H9 (cell line): ENCODE measurements at regions not wholly inside any gene's neighbourhood (a gene's known extent, or its start where the extent isn't known, plus 50 kb on each side); places are given as distances from the start of the nearest gene placed in this dataset.

Experiments
- DNase-seq: peaks from one replicate; pipeline ENCODE4 v3.0.0-alpha.2; 2017
- H2AFZ ChIP-seq: one replicate; pipeline ENCODE4 v1.6.1; 2013; ENCODE audit warnings: mild to moderate bottlenecking, low read length, control low read depth, moderate library complexity
- H2AK5ac ChIP-seq: 2 replicates; pipeline ENCODE4 v1.6.1; 2013; ENCODE audit warnings: low read length, control low read depth, mixed read lengths; ENCODE audit not compliant: insufficient read length
- H2BK120ac ChIP-seq: one replicate; pipeline ENCODE4 v1.6.1; 2013; ENCODE audit warnings: low read depth, mild to moderate bottlenecking, low read length, control low read depth, inconsistent platforms; ENCODE audit not compliant: poor library complexity, severe bottlenecking
- H2BK12ac ChIP-seq: 2 replicates; pipeline ENCODE4 v1.6.1; 2013; ENCODE audit warnings: low read length, control low read depth, mixed read lengths, low read depth; ENCODE audit not compliant: insufficient read length
- H2BK15ac ChIP-seq: 2 replicates; pipeline ENCODE4 v1.6.1; 2013; ENCODE audit warnings: low read depth, low read length, control low read depth
- H2BK20ac ChIP-seq: one replicate; pipeline ENCODE4 v1.6.1; 2013; ENCODE audit warnings: low read depth, mild to moderate bottlenecking, low read length, control low read depth, inconsistent platforms; ENCODE audit not compliant: poor library complexity, severe bottlenecking
- H2BK5ac ChIP-seq: 2 replicates; pipeline ENCODE4 v1.6.1; 2013; ENCODE audit warnings: low read length, control low read depth, mixed read lengths; ENCODE audit not compliant: insufficient read length
- H3K14ac ChIP-seq: 2 replicates; pipeline ENCODE4 v1.6.1; 2013; ENCODE audit warnings: low read length, control low read depth; ENCODE audit not compliant: insufficient read depth
- H3K18ac ChIP-seq: 2 replicates; pipeline ENCODE4 v1.6.1; 2013; ENCODE audit warnings: low read depth, mild to moderate bottlenecking, mixed read lengths, low read length, control low read depth; ENCODE audit not compliant: insufficient read length
- H3K23ac ChIP-seq: 2 replicates; pipeline ENCODE4 v1.6.1; 2013; ENCODE audit warnings: low read length, control low read depth, mixed read lengths, low read depth; ENCODE audit not compliant: insufficient read length
- H3K23me2 ChIP-seq: 2 replicates; pipeline ENCODE4 v1.6.1; 2013; ENCODE audit warnings: low read depth, mild to moderate bottlenecking, mixed read lengths, low read length, control low read depth; ENCODE audit not compliant: insufficient read length, poor library complexity, severe bottlenecking
- H3K27ac ChIP-seq: 2 replicates; pipeline ENCODE4 v1.5.1; 2013; ENCODE audit warnings: low read length, control low read depth, mixed read lengths, low read depth; ENCODE audit not compliant: insufficient read length
- H3K27me3 ChIP-seq: 2 replicates; pipeline ENCODE4 v1.6.1; 2013; ENCODE audit warnings: low read length, control low read depth, inconsistent platforms; ENCODE audit not compliant: insufficient read depth
- H3K4ac ChIP-seq: 2 replicates; pipeline ENCODE4 v1.6.1; 2013; ENCODE audit warnings: low read depth, mild to moderate bottlenecking, control low read depth, inconsistent platforms, low read length, moderate library complexity
- H3K4me1 ChIP-seq: 2 replicates; pipeline ENCODE4 v1.6.1; 2013; ENCODE audit warnings: low read length, control low read depth, inconsistent platforms; ENCODE audit not compliant: insufficient read depth
- H3K4me2 ChIP-seq: 2 replicates; pipeline ENCODE4 v1.6.1; 2013; ENCODE audit warnings: low read length, control low read depth, mixed read lengths; ENCODE audit not compliant: insufficient read length, insufficient read depth
- H3K56ac ChIP-seq: 2 replicates; pipeline ENCODE4 v1.6.1; 2013; ENCODE audit warnings: low read depth, mild to moderate bottlenecking, mixed read lengths, low read length, control low read depth; ENCODE audit not compliant: insufficient read length
- H3K79me1 ChIP-seq: 2 replicates; pipeline ENCODE4 v1.6.1; 2013; ENCODE audit warnings: low read depth, mild to moderate bottlenecking, moderate library complexity, low read length, control low read depth, inconsistent platforms; ENCODE audit not compliant: insufficient read depth, poor library complexity, severe bottlenecking
- H3K79me2 ChIP-seq: 2 replicates; pipeline ENCODE4 v1.6.1; 2013; ENCODE audit warnings: low read length, control low read depth, inconsistent platforms; ENCODE audit not compliant: insufficient read depth
- H3K9ac ChIP-seq: 2 replicates; pipeline ENCODE4 v1.6.1; 2013; ENCODE audit warnings: low read length, control low read depth, mixed read lengths; ENCODE audit not compliant: insufficient read length; ENCODE audit errors: extremely low read depth
- H3K9me3 ChIP-seq: one replicate; pipeline ENCODE4 v1.6.1; 2013; ENCODE audit warnings: low read depth, low read length, inconsistent platforms; ENCODE audit not compliant: control insufficient read depth
- H3T11ph ChIP-seq: one replicate; pipeline ENCODE4 v1.6.1; 2013; ENCODE audit warnings: mild to moderate bottlenecking, low read length, control low read depth, inconsistent platforms
- H4K20me1 ChIP-seq: one replicate; pipeline ENCODE4 v1.6.1; 2013; ENCODE audit not compliant: control insufficient read depth, insufficient read length, insufficient read depth
- H4K5ac ChIP-seq: 2 replicates; pipeline ENCODE4 v1.6.1; 2013; ENCODE audit warnings: low read depth, mild to moderate bottlenecking, mixed read lengths, low read length, control low read depth; ENCODE audit not compliant: insufficient read length
- H4K8ac ChIP-seq: replicated peaks from 2 replicates; pipeline ENCODE4 v1.6.1; 2013; ENCODE audit warnings: low read length, control low read depth, mixed read lengths, low read depth; ENCODE audit not compliant: insufficient read length
- H4K91ac ChIP-seq: 2 replicates; pipeline ENCODE4 v1.6.1; 2013; ENCODE audit warnings: low read depth, mild to moderate bottlenecking, moderate library complexity, mixed read lengths, low read length, control low read depth; ENCODE audit not compliant: insufficient read length
- H3K27ac Mint-ChIP-seq, 3 experiments: 2 replicates in 2 of 3; 3 replicates in 1 of 3; pipeline ENCODE4 v1.8.0; 2020 to 2021; ENCODE audit warnings: mixed read lengths in 3 of 3, mild to moderate bottlenecking in 1 of 3, moderate library complexity in 1 of 3
- H3K27me3 Mint-ChIP-seq: 2 replicates; pipeline ENCODE4 v1.8.0; 2021; ENCODE audit warnings: low read depth, mild to moderate bottlenecking, moderate library complexity, mixed read lengths
- H3K36me3 Mint-ChIP-seq, 3 experiments: 2 replicates in 2 of 3; 3 replicates in 1 of 3; pipeline ENCODE4 v1.8.0; 2020 to 2021; ENCODE audit warnings: low read depth in 3 of 3, mixed read lengths in 3 of 3; ENCODE audit not compliant: insufficient read depth in 1 of 3
- H3K4me1 Mint-ChIP-seq, 2 experiments: 2 replicates each; pipeline ENCODE4 v1.8.0; 2020; ENCODE audit warnings: mixed read lengths in 2 of 2
- H3K4me3 Mint-ChIP-seq, 2 experiments: 2 replicates in 1 of 2; 3 replicates in 1 of 2; pipeline ENCODE4 v1.8.0; 2020 to 2021; ENCODE audit warnings: mild to moderate bottlenecking in 2 of 2, mixed read lengths in 2 of 2, moderate library complexity in 1 of 2
- H3K9me3 Mint-ChIP-seq, 2 experiments: 2 replicates in 1 of 2; 3 replicates in 1 of 2; pipeline ENCODE4 v1.8.0; 2020; ENCODE audit warnings: mild to moderate bottlenecking in 2 of 2, mixed read lengths in 2 of 2, moderate library complexity in 1 of 2
- WGBS: extraction: QIAGEN DNeasy Blood & Tissue Kit; methylation state at CpG from one replicate; pipeline ENCODE4 v1.1.7; 2013; ENCODE audit warnings: missing lambda C conversion rate, low lambda C conversion rate, mixed read lengths; ENCODE audit not compliant: insufficient read length; ENCODE audit errors: extremely low coverage; 5-methylcytosine and 5-hydroxymethylcytosine counted together
- TF ChIP-seq, protein P1 (sequence below): fragments of 200-600 bp; sonication (generic); conservative IDR thresholded peaks from 3 replicates; pipeline ENCODE4 v1.8.0; 2021; ENCODE audit warnings: antibody characterized with exemption, mild to moderate bottlenecking

- Histone ChIP-seq H3K4me1 (no peaks in the 10 kb centered on the region), H2AK5ac (no peak overlapping the region), H4K8ac (no peak overlapping the region), H4K20me1 (no peaks in the 10 kb centered on the region), H2BK120ac (no peak overlapping the region), H3K4ac (no peak overlapping the region), H2BK20ac (no peak overlapping the region), H2BK15ac (no peak overlapping the region), H3K27me3 (no peaks in the 10 kb centered on the region), H3T11ph (no peak overlapping the region), H3K9ac (no peak overlapping the region), H4K5ac (no peak overlapping the region), H2AFZ (no peak overlapping the region), H2BK12ac (no peak overlapping the region), H3K9me3 (no peaks in the 10 kb centered on the region), H3K4me2 (no peak overlapping the region), H3K23me2 (no peaks in the 10 kb centered on the region), H3K79me2 (no peaks in the 10 kb centered on the region), H3K56ac (no peak overlapping the region), H4K91ac (no peak overlapping the region), H3K18ac (no peak overlapping the region), H3K27ac (no peak overlapping the region), H3K79me1 (no peaks in the 10 kb centered on the region), H3K14ac (no peak overlapping the region), H3K23ac (no peak overlapping the region), H2BK5ac (no peak overlapping the region)
- DNase-seq: no peak
- Mint-ChIP-seq H3K4me1 (peaks cover 7 to 11% of the 10 kb centered on the region in 2 experiments), H3K36me3 (no peaks in the 10 kb centered on the region), H3K4me3 (no peak overlapping the region), H3K27ac (no peak overlapping the region), H3K9me3 (no peaks in the 10 kb centered on the region), H3K27me3 (no peaks in the 10 kb centered on the region)
- TF ChIP-seq, protein P1, sequence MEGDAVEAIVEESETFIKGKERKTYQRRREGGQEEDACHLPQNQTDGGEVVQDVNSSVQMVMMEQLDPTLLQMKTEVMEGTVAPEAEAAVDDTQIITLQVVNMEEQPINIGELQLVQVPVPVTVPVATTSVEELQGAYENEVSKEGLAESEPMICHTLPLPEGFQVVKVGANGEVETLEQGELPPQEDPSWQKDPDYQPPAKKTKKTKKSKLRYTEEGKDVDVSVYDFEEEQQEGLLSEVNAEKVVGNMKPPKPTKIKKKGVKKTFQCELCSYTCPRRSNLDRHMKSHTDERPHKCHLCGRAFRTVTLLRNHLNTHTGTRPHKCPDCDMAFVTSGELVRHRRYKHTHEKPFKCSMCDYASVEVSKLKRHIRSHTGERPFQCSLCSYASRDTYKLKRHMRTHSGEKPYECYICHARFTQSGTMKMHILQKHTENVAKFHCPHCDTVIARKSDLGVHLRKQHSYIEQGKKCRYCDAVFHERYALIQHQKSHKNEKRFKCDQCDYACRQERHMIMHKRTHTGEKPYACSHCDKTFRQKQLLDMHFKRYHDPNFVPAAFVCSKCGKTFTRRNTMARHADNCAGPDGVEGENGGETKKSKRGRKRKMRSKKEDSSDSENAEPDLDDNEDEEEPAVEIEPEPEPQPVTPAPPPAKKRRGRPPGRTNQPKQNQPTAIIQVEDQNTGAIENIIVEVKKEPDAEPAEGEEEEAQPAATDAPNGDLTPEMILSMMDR: no peak
- WGBS: no CpG with 5 or more reads among the region's 7 CpGs
These were observed 581.0 kb upstream of the CHORDC1 start for GRCh38 chr11:90803831-90804230.
